ENCODE measurements at regions not wholly inside any gene's neighbourhood (a gene's known extent, or its start where the extent isn't known, plus 50 kb on each side); places are given as distances from the start of the nearest gene placed in this dataset.

GRCh38 chr7:109101332-109101731 lies 531.7 kb downstream of the DNAJB9 start:
- no peaks in the 10 kb centered on the region for H3K9me3 ChIP-seq
- TF ChIP-seq CTCF (IDR thresholded peaks at IDR 0.05), result no peak
- WGBS, 3 donors, result 67 to 76% (median 72%) methylated on average over 1 of the region's 1 CpG
- H3K27me3 ChIP-seq (ENCODE audit: insufficient read depth in 3 of 3, low read length in 2 of 3), result no peaks in the 10 kb centered on the region
- DNase-seq (no peak), ATAC-seq (no peak)
- H3K4me1 ChIP-seq, result no peaks in the 10 kb centered on the region
- no peak overlapping the region for H3K27ac ChIP-seq
- no peaks in the 10 kb centered on the region for H3K36me3 ChIP-seq (ENCODE audit: insufficient read depth in 1 of 2, low read depth in 1 of 2)
- no peak overlapping the region for H3K4me3 ChIP-seq
- intact Hi-C loops (cut with DNase I), result no loop called here

- intact Hi-C loops (cut with DNase I), result no loop called here
- Histone ChIP-seq H3K27me3 (ENCODE audit: insufficient read depth in 3 of 3, low read length in 2 of 3) (no peaks in the 10 kb centered on the region), H3K9me3 (no peaks in the 10 kb centered on the region), H3K36me3 (ENCODE audit: insufficient read depth in 1 of 2, low read depth in 1 of 2) (no peaks in the 10 kb centered on the region), H3K4me3 (no peak overlapping the region), H3K27ac (no peak overlapping the region), H3K4me1 (no peaks in the 10 kb centered on the region)
- DNase-seq (no peak), ATAC-seq (no peak)
- WGBS, 3 donors, result 93 to 98% (median 97%) methylated on average over 1 of the region's 1 CpG
- TF ChIP-seq CTCF (IDR thresholded peaks at IDR 0.05), result no peak
Measured at GRCh38 chr7:109109558-109109957, 539.9 kb downstream of the DNAJB9 start.

GRCh38 chr7:109111086-109111485 lies 541.4 kb downstream of the DNAJB9 start:
- H3K4me3 ChIP-seq, result no peak overlapping the region
- no peaks in the 10 kb centered on the region for H3K9me3 ChIP-seq
- ATAC-seq, result no peak

GRCh38 chr7:109121599-109122300 lies 552.1 kb downstream of the DNAJB9 start:
- Histone ChIP-seq H3K4me1 (no peaks in the 10 kb centered on the region), H3K36me3 (ENCODE audit: insufficient read depth in 1 of 2, low read depth in 1 of 2) (no peaks in the 10 kb centered on the region), H3K27ac (no peak overlapping the region), H3K9me3 (no peaks in the 10 kb centered on the region), H3K4me3 (no peak overlapping the region), H3K27me3 (ENCODE audit: insufficient read depth in 3 of 3, low read length in 2 of 3) (no peaks in the 10 kb centered on the region)
- no peak for DNase-seq
- ATAC-seq, result no peak
- intact Hi-C loops (cut with DNase I), result no loop called here
- WGBS, 3 donors, result 60 to 61% (median 61%) methylated on average over 4 of the region's 4 CpGs
- no peak for TF ChIP-seq CTCF (IDR thresholded peaks at IDR 0.05)

More at GRCh38 chr7:109111086-109111485, 541.4 kb downstream of the DNAJB9 start:
- Histone ChIP-seq H3K27me3 (ENCODE audit: insufficient read depth in 3 of 3, low read length in 2 of 3) (no peaks in the 10 kb centered on the region), H3K4me1 (no peaks in the 10 kb centered on the region), H3K27ac (no peak overlapping the region), H3K36me3 (ENCODE audit: insufficient read depth in 1 of 2, low read depth in 1 of 2) (no peaks in the 10 kb centered on the region)
- intact Hi-C loops (cut with DNase I), result loop anchor here in 1 of 2 donors (2.0 kb wide), 1 partner anchor 40 kb away; no protein-coding TSS in a partner anchor
- DNase-seq, result no peak
- TF ChIP-seq CTCF (IDR thresholded peaks at IDR 0.05), result no peak
- WGBS, 3 donors, result 82 to 87% (median 85%) methylated on average over 3 of the region's 3 CpGs

- no peak overlapping the region for H3K27ac ChIP-seq
- no peak for ATAC-seq
- no peaks in the 10 kb centered on the region for H3K9me3 ChIP-seq
- TF ChIP-seq CTCF (IDR thresholded peaks at IDR 0.05), result no peak
- no peaks in the 10 kb centered on the region for H3K36me3 ChIP-seq (ENCODE audit: insufficient read depth in 1 of 2, low read depth in 1 of 2)
- WGBS, 3 donors, result 55 to 61% (median 56%) methylated on average over 3 of the region's 3 CpGs
- H3K4me3 ChIP-seq, result no peak overlapping the region
- H3K27me3 ChIP-seq (ENCODE audit: insufficient read depth in 3 of 3, low read length in 2 of 3), result no peaks in the 10 kb centered on the region
- H3K4me1 ChIP-seq, result no peaks in the 10 kb centered on the region
- intact Hi-C loops (cut with DNase I), result no loop called here
- DNase-seq, result no peak
Measured at GRCh38 chr7:109125001-109125400, 555.3 kb downstream of the DNAJB9 start.
